HG02870 (cell line): ENCODE measurements at regions not wholly inside any gene's neighbourhood (a gene's known extent, or its start where the extent isn't known, plus 50 kb on each side); places are given as distances from the start of the nearest gene placed in this dataset.

Source experiments
- ATAC-seq: cut with Tn5 transposase; IDR thresholded peaks from one replicate; pipeline ENCODE4 v1.9.1; 2021; ENCODE audit warnings: mild to moderate bottlenecking, moderate library complexity; ENCODE audit not compliant: unreplicated experiment

DNA sequence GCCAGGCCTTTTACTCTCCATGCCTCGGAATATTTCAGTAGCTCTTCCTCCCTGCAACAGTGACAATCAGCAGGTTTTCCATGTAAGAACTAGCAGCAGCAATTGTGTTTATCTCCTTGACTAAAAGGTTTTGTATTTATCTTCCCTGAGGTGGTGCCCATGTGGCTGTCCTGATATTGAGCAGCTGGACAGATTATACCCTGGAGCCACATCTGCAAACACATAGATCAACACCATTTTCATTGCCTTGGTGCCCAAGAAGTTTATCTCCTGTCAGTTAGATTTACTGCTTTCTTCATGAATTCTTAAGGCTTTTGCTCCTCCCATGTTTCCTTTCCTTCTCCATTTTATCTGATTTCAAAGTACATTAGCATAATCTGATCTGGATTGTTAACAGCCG is 378.4 kb downstream of the SPATA31D1 start:
- ATAC-seq: no peak

DNA sequence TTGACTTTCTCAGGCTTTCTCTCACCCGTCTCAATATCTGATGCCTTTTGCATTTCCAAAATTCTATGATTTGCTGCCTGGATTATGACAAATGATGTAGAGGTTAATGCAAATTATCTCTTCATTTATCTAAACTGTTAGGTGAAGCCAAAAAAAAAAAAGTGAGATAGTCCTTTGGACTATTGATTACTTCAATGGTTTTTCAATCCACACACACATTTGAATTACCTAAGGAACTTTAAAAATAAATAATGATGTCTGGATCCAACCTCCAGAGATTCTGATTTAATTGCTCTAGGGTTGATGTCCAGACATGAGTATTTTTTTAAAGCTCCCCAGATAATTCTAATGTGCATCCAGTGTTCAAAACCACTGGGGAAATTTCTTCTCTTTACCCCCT is 379.4 kb downstream of the SPATA31D1 start:
- ATAC-seq: no peak

DNA sequence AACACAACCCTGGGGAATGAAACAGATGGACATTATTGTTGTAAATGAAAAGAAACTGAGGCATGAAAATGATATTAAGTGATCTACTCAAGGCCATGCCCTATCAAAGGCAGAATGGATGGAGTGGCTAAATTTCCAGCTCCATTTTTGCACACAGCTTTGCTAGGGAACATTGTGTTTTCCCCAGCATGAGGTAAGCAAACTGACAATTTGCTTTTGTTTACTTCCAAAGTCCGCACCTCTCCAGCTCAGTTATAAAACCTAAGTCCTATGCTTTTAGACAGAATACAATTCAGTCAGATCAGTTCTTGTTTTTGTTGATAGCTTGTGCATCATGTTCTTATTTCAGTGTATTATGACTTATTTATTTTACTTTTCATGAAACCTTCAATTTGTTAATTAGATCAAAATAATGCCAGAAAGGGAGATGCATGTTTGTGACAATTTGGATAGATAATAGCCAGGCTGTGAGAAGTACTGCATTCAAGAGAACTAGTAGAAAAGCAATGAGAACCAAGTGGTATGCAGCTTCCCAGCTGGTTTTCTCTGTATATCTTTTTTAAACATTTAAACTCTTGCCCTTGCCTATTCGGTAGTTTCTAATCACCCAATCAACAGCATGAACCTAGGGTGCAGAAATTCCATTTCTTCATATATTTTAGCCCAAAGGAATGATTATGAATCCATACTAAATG is 380.8 kb downstream of the SPATA31D1 start:
- no peak for ATAC-seq

DNA sequence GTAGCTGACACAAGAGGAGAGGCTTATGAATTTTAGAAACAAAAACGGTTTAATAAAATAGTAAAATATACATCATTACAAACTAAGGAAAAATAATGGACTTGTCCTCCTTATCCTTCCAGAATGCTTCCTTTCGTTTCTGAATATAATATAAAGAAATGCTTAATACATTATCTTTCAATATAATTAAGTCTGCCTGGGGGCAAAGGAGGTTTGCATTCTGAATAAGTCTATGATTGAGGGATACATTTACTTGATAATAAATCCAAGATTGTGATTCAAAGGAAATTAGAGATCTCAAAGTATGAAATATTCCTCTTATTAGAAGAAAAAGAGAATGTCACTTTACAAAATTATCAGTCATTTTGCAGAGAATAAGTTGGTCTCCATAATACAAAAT is 386.5 kb downstream of the SPATA31D1 start:
- no peak for ATAC-seq

DNA sequence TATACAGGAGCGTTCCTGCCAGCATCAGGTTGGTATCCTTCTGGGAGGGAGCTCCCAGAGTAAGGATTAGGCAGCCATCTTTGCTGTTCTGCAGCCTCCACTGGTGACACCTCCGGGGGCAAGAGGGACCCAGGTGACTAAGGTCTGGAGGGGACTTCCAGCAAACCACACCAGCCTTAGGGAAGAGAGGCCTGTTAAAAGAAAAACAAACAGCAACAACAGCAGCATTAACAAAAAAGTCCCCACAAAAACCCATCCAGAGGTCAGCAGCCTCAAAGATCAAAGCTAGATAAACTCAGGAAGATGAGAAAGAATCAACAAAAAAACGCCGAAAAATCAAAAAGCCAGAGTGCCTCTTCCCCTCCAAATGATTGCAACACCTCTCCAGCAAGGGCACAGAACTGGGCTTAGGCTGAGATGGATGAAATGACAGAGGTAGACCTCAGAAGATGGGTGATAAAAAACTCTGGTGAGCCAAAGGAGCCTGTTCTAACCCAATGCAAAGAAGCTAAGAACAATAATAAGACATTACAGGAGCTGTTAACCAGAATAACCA is 388.2 kb downstream of the SPATA31D1 start:
- no peak for ATAC-seq

DNA sequence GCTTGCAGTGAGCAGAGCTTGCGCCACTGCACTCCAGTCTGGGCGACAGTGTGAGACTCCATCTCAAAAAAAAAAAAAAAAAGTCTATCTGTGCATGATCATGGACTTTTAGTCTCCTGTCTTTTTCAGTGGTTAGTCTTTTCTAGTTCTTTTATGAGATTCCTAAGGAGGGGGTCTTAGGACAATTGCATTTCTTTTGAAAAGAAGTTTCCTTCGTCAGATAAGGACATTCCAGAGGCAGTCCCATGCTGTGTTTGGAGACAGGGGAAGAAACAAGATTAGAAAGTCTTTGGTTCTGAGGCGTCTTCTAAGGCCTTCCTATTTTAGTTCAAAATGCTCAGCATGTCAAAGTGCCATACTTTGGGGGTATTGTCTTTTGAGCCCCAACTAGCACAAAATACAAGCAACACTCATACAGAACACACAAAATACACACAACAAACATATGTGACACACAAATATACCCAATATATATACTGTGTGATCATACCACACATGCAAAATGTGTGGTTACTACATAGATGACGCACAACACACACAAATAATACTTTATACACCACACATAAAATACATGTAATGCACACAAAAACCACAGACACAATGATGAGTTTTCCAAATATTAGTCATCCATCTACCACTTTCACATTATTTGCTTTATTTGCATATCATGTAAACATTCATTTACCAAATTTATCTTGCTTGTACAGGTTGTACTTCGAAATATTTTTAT is 394.5 kb downstream of the SPATA31D1 start:
- peak; percentile 45 for ATAC-seq

DNA sequence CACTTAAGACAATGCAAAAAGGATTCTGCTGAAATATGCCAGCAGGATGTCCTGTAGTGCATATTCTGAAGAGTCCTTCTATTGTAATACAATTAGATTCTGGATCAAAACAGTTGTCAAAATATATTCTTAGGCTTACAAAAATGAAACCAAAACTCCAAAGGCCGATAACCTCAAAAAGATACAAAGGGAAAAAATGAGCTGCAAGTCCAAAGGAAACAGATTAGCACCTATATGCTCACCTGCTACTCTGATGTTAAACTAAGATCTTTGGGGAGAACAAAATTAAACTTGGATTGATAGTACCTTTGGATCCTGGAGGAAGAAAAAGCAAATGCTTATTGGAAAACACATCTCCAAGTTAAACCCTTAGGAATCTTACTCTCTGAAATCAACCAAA is 397.1 kb downstream of the SPATA31D1 start:
- no peak for ATAC-seq

DNA sequence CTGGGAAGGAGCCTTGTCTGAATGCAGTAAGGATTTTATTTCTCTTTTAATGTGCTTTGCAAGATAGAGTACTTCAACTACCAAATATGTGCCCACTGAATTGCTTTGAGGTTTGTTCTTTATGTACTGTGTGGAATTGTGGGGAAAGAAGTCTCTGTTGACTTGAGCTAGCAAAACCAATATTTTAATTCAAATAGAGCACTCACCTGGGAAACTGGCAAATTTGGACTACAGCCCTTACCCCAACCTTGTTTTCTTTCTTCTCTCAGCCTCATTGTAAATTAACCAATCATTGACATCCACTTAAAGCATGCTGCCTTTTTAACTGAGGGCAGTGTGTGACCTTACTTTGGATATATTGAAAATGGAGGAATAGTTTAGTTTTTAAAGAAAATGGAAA is 409.0 kb downstream of the SPATA31D1 start:
- ATAC-seq: no peak

DNA sequence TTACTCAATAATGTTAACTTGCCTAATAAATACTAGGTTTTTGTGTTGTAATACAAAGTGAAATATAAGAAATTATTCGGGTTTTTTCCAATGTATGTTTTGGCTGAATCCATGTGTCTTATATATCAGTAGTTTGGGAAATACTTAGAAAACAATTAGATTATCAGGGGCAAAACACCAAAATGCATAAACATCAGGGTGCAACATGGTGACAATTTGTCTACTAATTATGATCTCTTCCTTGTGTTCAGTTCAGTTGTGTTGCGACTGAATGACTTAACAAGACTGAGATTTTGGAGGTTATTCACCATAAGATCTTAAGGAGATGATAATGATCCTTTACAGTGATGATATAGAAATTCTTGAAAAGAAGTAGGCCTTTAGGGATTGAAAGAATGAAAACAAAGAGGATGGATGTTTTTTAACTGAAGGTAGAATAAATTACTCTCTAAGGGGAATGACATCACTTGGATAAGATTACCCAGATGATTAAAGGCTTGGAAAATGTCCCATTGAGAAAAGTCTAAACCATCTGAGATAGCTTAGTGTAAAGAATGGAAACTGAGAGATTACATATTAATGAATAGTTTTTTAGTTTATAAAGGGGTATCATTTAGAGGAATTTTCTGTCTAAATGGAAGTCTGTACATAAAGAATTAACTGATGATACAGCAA is 415.8 kb downstream of the SPATA31D1 start:
- ATAC-seq: no peak

DNA sequence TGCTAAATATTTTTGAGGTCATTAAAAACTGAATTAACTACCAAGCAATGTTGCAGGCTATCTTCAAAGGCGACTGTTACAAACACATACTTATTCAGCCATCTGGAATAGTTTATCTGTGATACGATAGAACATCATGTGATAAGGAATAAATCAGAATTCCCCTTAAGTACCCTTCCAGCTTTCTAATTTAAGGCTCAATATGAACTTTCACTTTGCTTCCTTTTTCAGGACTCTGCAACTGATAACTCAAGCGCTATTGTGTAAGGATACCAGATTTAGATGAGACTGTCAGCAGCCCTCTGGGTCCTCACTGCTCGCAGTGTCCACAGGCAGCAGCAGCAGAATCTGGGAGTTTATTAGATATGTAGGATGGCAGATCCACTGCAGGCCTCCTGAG is 416.3 kb downstream of the SPATA31D1 start:
- ATAC-seq: no peak

DNA sequence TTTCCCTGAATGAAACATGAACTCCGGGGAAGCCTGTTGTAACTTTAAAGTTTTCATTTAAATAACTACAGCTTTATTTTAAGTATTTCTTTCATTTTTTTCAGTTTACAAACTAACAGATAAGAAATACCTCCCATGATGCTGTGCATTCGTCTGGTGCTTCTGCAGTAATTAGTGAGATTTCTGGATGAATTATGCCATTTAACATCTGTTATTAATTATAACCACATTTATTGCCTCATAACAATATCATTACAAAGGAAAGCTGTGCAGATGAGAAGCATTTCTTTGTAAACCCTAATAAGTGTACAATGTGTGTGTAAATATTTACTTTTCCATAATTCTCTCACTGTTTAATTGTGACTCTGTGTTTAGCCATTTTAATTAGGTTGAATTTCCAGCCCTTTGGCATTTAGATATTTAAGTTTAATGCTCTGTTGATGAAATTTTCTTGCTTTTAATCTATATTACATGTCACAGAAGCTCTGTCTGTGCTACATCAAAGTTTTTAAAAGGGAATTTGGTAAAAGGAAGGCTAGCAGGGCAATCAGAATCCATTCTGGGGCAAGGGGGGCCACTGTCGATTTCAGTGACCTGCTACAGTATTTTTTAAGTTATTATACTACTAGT is 418.0 kb downstream of the SPATA31D1 start:
- ATAC-seq: no peak

DNA sequence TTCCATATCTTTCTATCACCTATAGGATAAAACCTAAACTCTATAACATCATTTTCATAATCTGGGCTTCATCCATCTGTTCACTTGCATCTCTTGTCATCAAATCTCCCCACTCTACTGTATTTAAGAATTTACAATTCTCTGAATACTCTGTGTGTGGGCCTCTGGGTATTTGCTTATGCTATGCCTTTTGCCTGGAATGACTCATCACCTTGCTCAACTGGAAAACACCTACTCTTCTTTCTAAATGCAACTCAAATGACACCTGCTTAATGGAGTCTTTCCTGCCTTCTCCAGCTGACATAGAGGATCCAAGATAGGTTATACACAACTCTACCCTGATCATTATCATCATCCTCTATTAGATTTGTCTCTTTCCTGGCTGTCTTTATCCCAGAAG is 421.7 kb downstream of the SPATA31D1 start:
- peak; percentile 97 for ATAC-seq

DNA sequence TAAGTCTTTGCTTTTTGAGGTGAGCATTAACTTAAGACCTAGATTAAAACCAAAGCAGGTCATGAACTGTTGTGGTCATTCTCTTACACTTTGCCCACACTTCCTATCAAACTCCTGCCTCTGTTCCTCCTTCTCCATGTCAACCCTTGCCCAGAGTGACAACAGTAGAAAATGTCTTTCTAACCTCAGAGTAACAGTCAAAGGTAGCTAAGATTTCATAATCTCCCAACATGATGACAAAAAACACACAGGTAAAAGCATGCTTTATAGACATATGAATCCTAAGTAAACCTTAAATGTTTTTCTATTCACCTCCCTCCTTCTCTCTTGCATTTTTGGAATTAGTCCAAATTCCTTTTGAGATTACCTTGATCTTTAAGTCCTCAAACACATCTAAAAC is 422.3 kb downstream of the SPATA31D1 start:
- no peak for ATAC-seq

DNA sequence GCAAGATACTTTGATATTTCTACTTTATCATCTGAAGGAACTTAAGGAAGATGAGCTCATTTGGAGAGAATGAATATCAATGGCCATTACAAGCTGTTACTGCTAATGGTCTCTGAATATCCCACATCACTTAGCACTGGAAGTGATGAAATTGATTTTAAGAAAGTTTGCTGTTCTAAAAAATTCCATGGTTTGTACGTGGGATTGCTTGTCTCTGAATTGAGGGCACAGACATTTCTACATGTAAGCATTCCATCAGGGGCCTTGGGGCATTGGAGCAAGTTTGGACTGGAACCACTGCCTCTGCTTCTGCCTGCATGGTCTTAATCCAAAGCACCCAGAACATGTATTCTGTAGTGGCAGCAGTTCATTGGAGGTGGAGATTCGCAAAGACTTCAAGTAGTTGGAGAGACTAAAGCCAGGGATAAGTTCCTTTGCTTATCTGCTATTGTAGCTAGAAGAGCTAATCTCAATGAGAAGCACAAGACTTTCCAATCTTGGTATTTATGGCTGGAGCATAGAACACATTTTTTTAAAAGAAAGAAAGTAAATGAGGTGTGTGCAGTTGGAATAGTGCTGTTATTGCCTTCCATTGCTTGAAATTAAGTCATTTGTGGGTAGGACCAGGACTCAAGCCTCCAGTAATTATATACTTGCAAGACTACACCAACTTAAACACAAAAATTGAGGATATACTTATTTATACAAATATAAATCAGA is 424.2 kb downstream of the SPATA31D1 start:
- no peak for ATAC-seq

DNA sequence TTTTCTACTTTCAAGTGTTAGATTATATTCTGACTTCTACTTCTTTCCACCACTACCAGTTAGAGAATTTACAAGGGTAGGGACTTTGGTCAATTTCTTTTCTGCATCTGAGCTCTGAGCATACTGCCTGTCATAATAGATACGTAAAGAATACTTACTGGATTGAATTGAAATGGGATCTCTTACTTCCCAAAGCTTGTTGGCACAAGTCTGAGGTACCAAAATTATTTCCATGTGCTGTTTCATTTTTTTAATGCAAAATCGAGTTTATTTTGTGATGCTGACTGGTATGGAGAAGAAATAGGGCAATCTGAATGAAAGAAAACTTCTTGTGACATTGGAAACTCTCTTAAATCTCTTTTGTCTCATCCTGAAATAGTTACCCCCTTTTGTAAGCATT is 428.9 kb downstream of the SPATA31D1 start:
- ATAC-seq: no peak

DNA sequence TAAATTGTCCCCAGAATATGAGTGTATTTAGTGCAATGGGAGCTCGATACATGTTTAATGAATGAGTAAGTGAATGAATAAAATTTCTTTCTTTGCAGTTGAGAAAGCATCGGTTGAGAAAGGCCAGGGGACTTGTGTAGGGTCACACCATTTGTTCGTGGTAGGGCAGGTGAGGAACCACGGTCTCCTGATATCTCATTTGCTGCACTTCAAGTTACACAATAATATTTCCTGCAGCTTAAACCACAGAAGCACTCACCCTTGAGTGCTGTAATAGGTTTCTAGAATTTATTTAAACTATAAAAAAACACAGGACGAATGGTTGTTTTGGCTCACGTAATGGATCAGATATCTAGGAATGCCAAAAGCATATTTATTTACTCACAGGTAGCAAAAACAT is 429.8 kb downstream of the SPATA31D1 start:
- no peak for ATAC-seq

DNA sequence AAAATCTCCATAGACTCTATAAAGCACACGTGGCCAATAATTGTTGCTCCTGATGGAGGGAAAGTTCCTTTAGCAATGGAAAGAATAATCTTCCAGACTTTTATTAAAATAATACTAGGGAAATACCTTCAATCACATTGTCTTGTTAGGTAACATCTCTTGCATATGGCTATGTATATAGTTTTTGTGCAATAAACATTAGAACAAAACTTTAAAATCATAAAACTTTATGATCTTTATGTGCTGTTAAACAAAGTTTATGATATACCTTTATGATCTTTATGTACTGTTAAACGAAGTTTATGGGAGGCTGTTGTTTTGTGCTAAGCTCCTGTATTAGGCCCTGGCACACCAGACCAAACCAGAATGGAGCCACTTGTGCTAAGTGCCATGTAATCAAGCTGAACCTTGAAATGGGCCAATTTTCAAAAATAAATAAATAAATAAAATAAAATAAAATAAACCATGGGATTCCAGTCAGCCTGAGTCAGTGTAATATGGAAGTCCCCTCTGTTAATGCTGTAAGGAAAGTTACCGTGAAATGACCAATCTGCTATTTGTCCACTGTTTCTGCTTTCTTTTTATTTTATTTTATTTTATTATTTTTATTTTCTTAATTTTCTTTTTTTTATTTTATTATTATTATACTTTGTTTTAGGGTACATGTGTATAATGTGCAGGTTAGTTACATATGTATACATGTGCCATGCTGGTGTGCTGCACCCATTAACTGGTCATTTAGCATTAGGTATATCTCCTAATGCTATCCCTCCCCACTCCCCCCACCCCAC is 431.3 kb downstream of the SPATA31D1 start:
- no peak for ATAC-seq

DNA sequence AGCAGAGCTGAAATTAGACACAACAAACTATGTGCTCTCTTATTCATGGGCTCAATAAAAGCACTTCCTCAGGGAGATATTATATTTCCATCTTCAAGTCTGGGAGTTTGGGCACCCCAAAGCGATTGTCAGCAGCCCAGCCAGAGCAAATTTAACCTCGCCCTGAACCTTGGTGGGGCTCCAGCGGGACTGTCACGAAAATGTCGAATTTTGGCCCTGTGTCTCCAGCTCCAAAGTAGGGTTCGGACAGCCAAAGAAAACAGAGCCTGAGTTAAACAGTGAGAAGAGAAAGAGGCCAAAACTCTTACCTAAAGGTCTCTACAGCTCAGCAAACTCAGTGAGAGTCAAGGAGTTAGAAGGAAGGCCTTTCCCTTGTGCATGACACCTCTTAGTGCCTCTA is 432.9 kb downstream of the SPATA31D1 start:
- ATAC-seq: no peak

DNA sequence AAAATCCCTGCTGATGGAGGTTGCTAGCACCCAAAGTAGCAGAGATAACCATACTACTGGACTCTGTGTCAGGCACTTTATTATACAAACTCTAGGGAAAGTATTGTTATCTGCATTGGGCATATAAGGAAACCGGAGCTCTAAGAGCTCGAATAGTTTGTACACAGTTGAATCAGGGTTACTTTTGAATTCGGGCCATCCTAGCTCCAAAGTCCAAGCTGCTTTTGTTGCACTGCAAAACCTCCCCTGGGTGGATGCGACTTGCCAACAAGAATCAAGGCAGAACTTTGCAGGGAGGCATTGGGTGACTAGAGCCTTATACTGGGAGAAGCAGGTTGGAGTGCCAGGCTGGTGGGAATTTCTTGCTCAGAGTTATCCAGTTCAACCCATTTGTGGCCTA is 435.1 kb downstream of the SPATA31D1 start:
- ATAC-seq: no peak

DNA sequence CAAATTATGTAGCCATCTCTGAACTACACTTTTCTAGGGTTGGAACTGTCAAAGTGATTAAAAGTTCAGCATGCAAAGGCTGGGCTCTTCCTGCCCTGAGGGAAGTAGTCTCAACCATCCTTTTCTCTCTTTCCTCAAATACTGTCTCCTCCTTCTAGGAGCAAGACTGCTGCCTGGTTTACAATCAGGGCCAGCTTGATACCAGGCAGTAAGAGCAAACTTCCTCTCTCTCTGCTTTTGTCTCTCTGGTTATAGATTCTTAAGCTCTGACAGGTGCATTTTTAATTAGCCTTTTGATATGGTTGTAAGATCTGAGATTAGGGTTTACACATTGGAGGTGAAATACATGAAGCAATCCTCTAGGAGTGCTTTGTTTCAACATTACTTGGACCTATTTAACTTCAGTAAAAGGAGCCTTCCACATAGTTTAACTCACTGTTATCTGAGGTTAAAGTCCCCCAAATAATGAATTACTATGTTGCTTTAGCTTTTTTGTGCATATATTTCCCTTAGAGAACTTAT is 436.1 kb downstream of the SPATA31D1 start:
- ATAC-seq: no peak
